Stimulated activated CD8-positive, alpha-beta memory T cell treated with anti-CD3 and anti-CD28 coated beads, Interleukin-7, amount 100 ng/mL, for 1 hour (primary cell): ENCODE measurements at regions not wholly inside any gene's neighbourhood (a gene's known extent, or its start where the extent isn't known, plus 50 kb on each side); places are given as distances from the start of the nearest gene placed in this dataset.

Experiments used
- DNase-seq, 2 donors: peaks; one replicate each; pipeline ENCODE4 v3.0.0-alpha.2; 2020; ENCODE audit warnings: low read depth in 2 of 2

GRCh38 chr18:78673516-78674321, 305.9 kb upstream of the SALL3 start:
- DNase-seq, result no peak

- DNase-seq, result no peak
Measured at GRCh38 chr18:78675231-78675630, 304.4 kb upstream of the SALL3 start.

GRCh38 chr18:78676622-78677482, 302.8 kb upstream of the SALL3 start:
- no peak for DNase-seq

- no peak for DNase-seq
Measured at GRCh38 chr18:78677483-78678317, 301.9 kb upstream of the SALL3 start.

GRCh38 chr18:78678318-78678695, 301.3 kb upstream of the SALL3 start:
- DNase-seq, result no peak

- DNase-seq, result no peak
Measured at GRCh38 chr18:78679031-78679430, 300.6 kb upstream of the SALL3 start.

- DNase-seq, result no peak
Measured at GRCh38 chr18:78679613-78680260, 299.9 kb upstream of the SALL3 start.

- DNase-seq, result no peak
Measured at GRCh38 chr18:78681396-78681795, 298.2 kb upstream of the SALL3 start.

- DNase-seq, result no peak
Measured at GRCh38 chr18:78681934-78682333, 297.7 kb upstream of the SALL3 start.

- no peak for DNase-seq
Measured at GRCh38 chr18:78682716-78683115, 296.9 kb upstream of the SALL3 start.

- DNase-seq, result no peak
Measured at GRCh38 chr18:78683191-78684010, 296.2 kb upstream of the SALL3 start.

- DNase-seq, result no peak
Measured at GRCh38 chr18:78685250-78685979, 294.2 kb upstream of the SALL3 start.

GRCh38 chr18:78685980-78686530, 293.6 kb upstream of the SALL3 start:
- no peak for DNase-seq

- no peak for DNase-seq
Measured at GRCh38 chr18:78686976-78687685, 292.5 kb upstream of the SALL3 start.

- no peak for DNase-seq
Measured at GRCh38 chr18:78687736-78688135, 291.9 kb upstream of the SALL3 start.

GRCh38 chr18:78688249-78688648, 291.4 kb upstream of the SALL3 start:
- no peak for DNase-seq

- no peak for DNase-seq
Measured at GRCh38 chr18:78688916-78689315, 290.7 kb upstream of the SALL3 start.

- no peak for DNase-seq
Measured at GRCh38 chr18:78689606-78690005, 290.0 kb upstream of the SALL3 start.

- no peak for DNase-seq
Measured at GRCh38 chr18:78692105-78692504, 287.5 kb upstream of the SALL3 start.
